HepG2 (cell line): ENCODE measurements at regions not wholly inside any gene's neighbourhood (a gene's known extent, or its start where the extent isn't known, plus 50 kb on each side); places are given as distances from the start of the nearest gene placed in this dataset.

Experiments
- ATAC-seq: fragments of 200-7000 bp; cut with Tn5 transposase; 3 replicates; pipeline ENCODE4 v1.9.1; 2020; ENCODE audit warnings: mild to moderate bottlenecking, moderate library complexity
- BruUV-seq: library from RNA; stranded (reverse); fragments of 400-500 nt; replicated peaks from 2 replicates; lab custom pipeline; 2021; lab: Mats Ljungman, UMichigan
- CTCF ChIA-PET: fragments of 300-600 bp; formaldehyde crosslinking; extraction: SDS; loops from one replicate; lab custom pipeline; 2021; ENCODE audit warnings: low total read pairs, inconsistent platforms, low intra/inter-chr PET ratio; lab: Yijun Ruan, JAX
- POLR2A ChIA-PET: fragments of 350-600 bp; sonication (Branson Sonifier 250); formaldehyde crosslinking; loops from one replicate; lab custom pipeline; 2020; ENCODE audit warnings: antibody characterized with exemption, inconsistent platforms; lab: Yijun Ruan, JAX
- DNase-seq: peaks from one replicate; pipeline ENCODE4 v3.0.0-alpha.2; 2015; ENCODE audit warnings: low spot score
- FAIRE-seq: peaks from 3 replicates; lab custom pipeline; 2011; peaks lifted over from hg19 to GRCh38; lab: Jason Lieb, UNC
- H2AFZ ChIP-seq: one replicate; pipeline ENCODE4 v1.6.1; 2011; ENCODE audit warnings: low read length, inconsistent platforms
- H3K27ac ChIP-seq: fragments of 300-600 bp; 3 replicates; pipeline ENCODE4 v1.8.0; 2011; ENCODE audit warnings: mixed run types, mild to moderate bottlenecking, mixed read lengths, low read length, inconsistent platforms; ENCODE audit not compliant: insufficient read depth; ENCODE audit errors: extremely low read length
- H3K27me3 ChIP-seq, 2 experiments: fragments of 200-600 bp in 1 of 2; 2 replicates in 1 of 2; 3 replicates in 1 of 2; pipeline versions ENCODE4 v1.6.0 to v1.8.0; 2011; ENCODE audit warnings: low read length in 2 of 2, mild to moderate bottlenecking in 2 of 2, moderate library complexity in 2 of 2, inconsistent platforms in 1 of 2; ENCODE audit not compliant: insufficient read depth in 2 of 2, control insufficient read depth in 1 of 2
- H3K36me3 ChIP-seq, 2 experiments: fragments of 200-600 bp in 1 of 2; replicated peaks in 1 of 2; 2 replicates in 1 of 2; 3 replicates in 1 of 2; pipeline versions ENCODE4 v1.5.1 to v1.8.0; 2011; ENCODE audit warnings: low read length in 2 of 2, inconsistent platforms in 1 of 2; ENCODE audit not compliant: insufficient read depth in 2 of 2, control insufficient read depth in 1 of 2
- H3K4me1 ChIP-seq: 2 replicates; pipeline ENCODE4 v1.5.1; 2012; ENCODE audit warnings: low read length, inconsistent platforms; ENCODE audit not compliant: insufficient read depth
- H3K4me2 ChIP-seq: 2 replicates; pipeline ENCODE4 v1.6.0; 2011; ENCODE audit warnings: low read depth, low read length, inconsistent platforms
- H3K4me3 ChIP-seq, 3 experiments: fragments of 200-600 bp in 1 of 3; sonication (generic), shearing (Covaris generic) in 1 of 3; replicated peaks in 1 of 3; 2 replicates each; pipeline ENCODE4 v1.5.1; 2011 to 2016; ENCODE audit warnings: low read length in 3 of 3, inconsistent platforms in 2 of 3, low read depth in 2 of 3, mild to moderate bottlenecking in 2 of 3, control low read depth in 1 of 3, mixed read lengths in 1 of 3; ENCODE audit not compliant: insufficient read depth in 1 of 3
- H3K79me2 ChIP-seq: one replicate; pipeline ENCODE4 v1.6.1; 2011; ENCODE audit warnings: low read length, inconsistent platforms; ENCODE audit not compliant: insufficient read depth
- H3K9ac ChIP-seq: 2 replicates; pipeline ENCODE4 v1.6.0; 2011; ENCODE audit warnings: mild to moderate bottlenecking, low read depth, low read length, inconsistent platforms; ENCODE audit not compliant: insufficient read depth
- H3K9me3 ChIP-seq: 2 replicates; pipeline ENCODE4 v1.5.1; 2012; ENCODE audit warnings: mild to moderate bottlenecking, low read length
- H4K20me1 ChIP-seq: 2 replicates; pipeline ENCODE4 v1.6.0; 2011; ENCODE audit warnings: inconsistent platforms, mild to moderate bottlenecking, low read length, moderate library complexity; ENCODE audit not compliant: insufficient read depth
- IRF2 ChIP-seq: IDR thresholded peaks from 2 replicates; pipeline ENCODE4 v1.6.1; 2018; ENCODE audit warnings: missing genetic modification reagents, missing compliant biosample characterization
- MTA3 ChIP-seq: sonication (generic); formaldehyde crosslinking; IDR thresholded peaks from 2 replicates; pipeline ENCODE4 v1.4.0; 2020; ENCODE audit warnings: missing genetic modification reagents
- MXD4 ChIP-seq: IDR thresholded peaks from 2 replicates; pipeline ENCODE4 v1.6.1; 2016; ENCODE audit warnings: mild to moderate bottlenecking, missing biosample characterization, missing genetic modification reagents
- ZNF546 ChIP-seq: sonication (generic); formaldehyde crosslinking; conservative IDR thresholded peaks from 2 replicates; pipeline ENCODE4 v1.8.1; 2023; ENCODE audit warnings: mild to moderate bottlenecking, missing genetic modification reagents
- ZNF547 ChIP-seq: sonication (generic); formaldehyde crosslinking; IDR thresholded peaks from 2 replicates; pipeline ENCODE4 v1.5.1; 2020; ENCODE audit warnings: mild to moderate bottlenecking, missing genetic modification reagents
- WGBS: methylation state at CpG from one replicate; pipeline ENCODE4 v1.1.6; 2017; ENCODE audit warnings: low lambda C conversion rate; 5-methylcytosine and 5-hydroxymethylcytosine counted together
- in situ Hi-C: cut with HindIII; loops from 2 replicates; pipeline ENCODE4 v1.10.0; 2017; ENCODE audit warnings: low pct_unique_long_range_greater_than_20kb; ENCODE audit not compliant: extremely low pct_ligation_motif_present
- intact Hi-C: fragments of 100-400 bp; cut with micrococcal nuclease; formaldehyde crosslinking; loops from one replicate; pipeline ENCODE4 v1.10.0; 2022; ENCODE audit not compliant: unreplicated experiment
- TF ChIP-seq, protein P1 (sequence below): sonication (generic); formaldehyde crosslinking; conservative IDR thresholded peaks from 2 replicates; pipeline ENCODE4 v1.4.0; 2020; ENCODE audit warnings: missing genetic modification reagents

GRCh38 chr10:108791030-108791429, 1132.3 kb downstream of the XPNPEP1 start (continued):
- no peak for TF ChIP-seq ZNF546 (CRISPR knock-in tag)

GRCh38 chr10:108789919-108790318, 1133.4 kb downstream of the XPNPEP1 start:
- CTCF ChIA-PET: no interaction called here
- intact Hi-C loops: no loop called here
- FAIRE-seq (no peak), DNase-seq (no peak), ATAC-seq (no peak)
- H3K9me3 ChIP-seq: peaks cover 78% of the 10 kb centered on the region
- no peak overlapping the region for H3K9ac ChIP-seq
- H2AFZ ChIP-seq: no peak overlapping the region
- POLR2A ChIA-PET: no interaction called here
- 11% methylated on average over 1 of the region's 1 CpG for whole genome bisulfite sequencing
- no peaks in the 10 kb centered on the region for H3K36me3 ChIP-seq
- no peaks in the 10 kb centered on the region for H4K20me1 ChIP-seq
- no TSS peak for BruUV-seq
- no peaks in the 10 kb centered on the region for H3K4me1 ChIP-seq
- no peak overlapping the region for H3K4me3 ChIP-seq
- no peaks in the 10 kb centered on the region for H3K79me2 ChIP-seq
- H3K27ac ChIP-seq: no peak overlapping the region
- no peak overlapping the region for H3K4me2 ChIP-seq
- no peaks in the 10 kb centered on the region for H3K27me3 ChIP-seq
- in situ Hi-C loops: no loop called here
- TF ChIP-seq MXD4 (CRISPR knock-in tag): no peak
- no peak for TF ChIP-seq IRF2
- TF ChIP-seq MTA3 (CRISPR knock-in tag): no peak
- no peak for TF ChIP-seq ZNF547
- TF ChIP-seq, protein P1, sequence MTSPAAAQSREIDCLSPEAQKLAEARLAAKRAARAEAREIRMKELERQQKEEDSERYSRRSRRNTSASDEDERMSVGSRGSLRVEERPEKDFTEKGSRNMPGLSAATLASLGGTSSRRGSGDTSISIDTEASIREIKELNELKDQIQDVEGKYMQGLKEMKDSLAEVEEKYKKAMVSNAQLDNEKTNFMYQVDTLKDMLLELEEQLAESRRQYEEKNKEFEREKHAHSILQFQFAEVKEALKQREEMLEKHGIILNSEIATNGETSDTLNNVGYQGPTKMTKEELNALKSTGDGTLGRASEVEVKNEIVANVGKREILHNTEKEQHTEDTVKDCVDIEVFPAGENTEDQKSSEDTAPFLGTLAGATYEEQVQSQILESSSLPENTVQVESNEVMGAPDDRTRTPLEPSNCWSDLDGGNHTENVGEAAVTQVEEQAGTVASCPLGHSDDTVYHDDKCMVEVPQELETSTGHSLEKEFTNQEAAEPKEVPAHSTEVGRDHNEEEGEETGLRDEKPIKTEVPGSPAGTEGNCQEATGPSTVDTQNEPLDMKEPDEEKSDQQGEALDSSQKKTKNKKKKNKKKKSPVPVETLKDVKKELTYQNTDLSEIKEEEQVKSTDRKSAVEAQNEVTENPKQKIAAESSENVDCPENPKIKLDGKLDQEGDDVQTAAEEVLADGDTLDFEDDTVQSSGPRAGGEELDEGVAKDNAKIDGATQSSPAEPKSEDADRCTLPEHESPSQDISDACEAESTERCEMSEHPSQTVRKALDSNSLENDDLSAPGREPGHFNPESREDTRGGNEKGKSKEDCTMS (CRISPR knock-in tag): no peak
- TF ChIP-seq, all 625 proteins: peak for 0
